GM21529 (cell line): ENCODE measurements at regions not wholly inside any gene's neighbourhood (a gene's known extent, or its start where the extent isn't known, plus 50 kb on each side); places are given as distances from the start of the nearest gene placed in this dataset.
"Not testable (repeated sequence)": the region's sequence is repeated elsewhere in the genome, so short reads cannot be mapped to it uniquely, and the experiment has no call there.

Experiments
- ATAC-seq: cut with Tn5 transposase; IDR thresholded peaks from one replicate; pipeline ENCODE4 v1.9.1; 2021; ENCODE audit not compliant: unreplicated experiment

DNA sequence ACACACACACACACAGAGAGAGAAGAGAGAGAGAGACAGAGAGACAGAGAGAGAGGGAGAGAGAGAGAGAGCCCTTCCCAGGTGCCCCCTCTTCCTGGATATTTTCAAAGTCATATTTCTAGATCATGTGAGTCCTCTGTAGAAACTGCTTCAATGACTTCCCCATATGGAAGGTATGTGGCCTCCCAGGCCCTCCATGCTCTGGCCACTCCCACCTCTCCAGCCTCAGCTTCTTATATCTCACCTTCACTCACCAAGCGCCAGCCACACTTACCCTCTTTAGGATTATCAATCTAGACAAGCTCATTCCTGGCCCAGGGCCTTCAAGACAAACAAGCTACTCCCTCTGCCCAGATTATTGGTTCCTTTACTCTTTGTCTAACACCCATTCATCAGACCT lies 259.7 kb downstream of the MTERF1 start:
- no peak for ATAC-seq

DNA sequence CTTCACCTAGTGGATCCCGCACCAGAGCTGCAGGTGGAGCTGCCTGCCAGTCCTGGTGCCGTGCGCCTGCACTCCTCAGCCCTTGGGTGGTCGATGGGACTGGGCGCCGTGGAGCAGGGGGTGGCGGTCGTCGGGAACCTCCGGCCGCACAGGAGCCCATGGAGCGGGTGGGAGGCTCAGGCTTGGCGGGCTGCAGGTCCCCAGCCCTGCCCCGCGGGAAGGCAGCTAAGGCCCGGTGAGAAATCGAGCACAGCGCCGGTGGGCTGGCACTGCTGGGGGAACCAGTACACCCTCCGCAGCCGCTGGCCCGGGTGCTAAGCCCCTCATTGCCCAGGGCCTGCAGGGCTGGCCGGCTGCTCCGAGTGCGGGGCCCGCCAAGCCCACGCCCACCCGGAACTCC lies 253.2 kb downstream of the MTERF1 start:
- ATAC-seq: not testable (repeated sequence)

DNA sequence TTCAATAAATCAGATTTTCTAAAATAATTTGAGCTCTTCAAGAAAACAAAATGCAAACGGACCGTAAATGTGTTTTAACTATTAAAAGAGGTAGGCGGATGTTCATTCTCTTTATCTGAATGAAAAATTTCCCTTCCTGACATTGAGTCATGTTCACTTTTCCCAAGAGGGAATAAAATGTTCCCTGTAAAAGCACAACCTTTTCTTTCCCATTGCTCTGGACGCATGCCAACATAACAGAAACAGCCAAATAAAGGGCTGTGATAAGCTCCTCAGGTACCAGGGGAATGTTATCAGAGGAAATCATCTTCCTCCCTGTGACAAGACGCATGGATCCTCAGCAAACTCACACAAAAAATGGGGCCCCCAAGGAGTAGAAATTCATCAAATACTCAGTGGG lies 251.8 kb downstream of the MTERF1 start:
- no peak for ATAC-seq

DNA sequence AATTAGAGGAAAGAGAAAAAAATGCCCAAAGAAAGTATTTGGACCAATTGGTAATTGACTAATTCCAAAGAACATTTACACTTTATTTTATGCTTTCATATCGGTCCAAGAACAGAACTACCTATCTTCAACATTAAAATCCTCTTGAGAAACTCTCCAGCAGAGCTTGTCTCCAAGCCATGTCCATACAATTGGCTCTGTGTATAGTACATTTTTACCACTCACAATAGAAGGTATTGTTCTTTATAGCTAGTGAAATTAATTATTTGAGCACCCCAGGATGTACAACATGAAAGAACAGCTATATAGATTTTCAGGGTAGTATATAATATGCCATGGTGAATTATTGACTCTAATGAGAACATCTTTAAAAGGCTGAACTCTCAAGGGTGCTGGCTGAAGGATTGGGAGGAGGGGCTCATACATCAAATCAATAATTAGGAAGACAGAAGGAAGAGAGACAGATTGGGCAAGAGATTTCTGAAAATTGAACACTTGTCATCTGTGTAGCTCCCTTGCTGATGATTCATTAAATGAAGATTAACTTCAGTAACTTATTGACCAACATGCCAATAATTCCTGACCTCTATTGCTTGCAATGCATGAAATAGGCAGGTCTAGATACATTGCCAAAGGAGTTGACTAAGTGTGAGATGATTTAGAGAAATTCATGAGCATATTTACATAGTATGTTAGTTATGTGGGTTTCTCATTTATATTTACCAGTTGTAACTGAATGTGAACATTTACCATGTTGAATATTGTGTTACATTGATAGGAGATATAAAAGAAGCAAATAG lies 249.7 kb downstream of the MTERF1 start:
- no peak for ATAC-seq

DNA sequence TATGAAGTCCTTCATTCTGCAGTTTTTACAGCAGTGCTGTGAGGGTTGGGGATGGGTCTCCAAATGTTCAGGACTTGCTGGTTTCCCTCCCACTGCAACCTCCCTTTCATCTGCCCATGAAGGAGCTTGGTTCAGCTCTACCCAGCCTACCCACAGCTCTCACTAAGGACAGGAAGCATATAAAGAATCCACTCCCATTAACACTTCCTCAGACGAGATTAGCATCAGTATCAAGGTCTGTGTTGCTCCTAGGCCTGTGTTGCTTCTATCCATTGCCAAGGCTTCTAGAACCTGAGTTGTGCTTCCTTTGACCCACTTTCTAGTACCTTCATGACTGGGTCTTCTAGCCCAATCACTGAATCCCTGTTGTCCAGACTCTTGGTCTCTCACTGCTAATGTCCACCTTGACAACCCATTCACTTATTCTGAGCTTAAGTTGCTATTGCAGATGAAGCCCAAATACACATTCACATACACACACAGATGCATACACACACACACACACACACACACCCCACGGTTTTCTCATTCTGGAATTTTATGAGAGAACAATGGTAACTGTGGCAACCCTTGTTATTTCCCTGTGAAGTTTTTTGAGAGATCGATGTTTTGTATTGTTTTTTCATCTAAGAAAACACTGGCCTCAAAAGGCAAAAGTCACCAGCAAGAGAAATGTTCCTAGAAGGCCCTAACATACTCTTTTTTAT lies 248.1 kb downstream of the MTERF1 start:
- ATAC-seq: no peak

DNA sequence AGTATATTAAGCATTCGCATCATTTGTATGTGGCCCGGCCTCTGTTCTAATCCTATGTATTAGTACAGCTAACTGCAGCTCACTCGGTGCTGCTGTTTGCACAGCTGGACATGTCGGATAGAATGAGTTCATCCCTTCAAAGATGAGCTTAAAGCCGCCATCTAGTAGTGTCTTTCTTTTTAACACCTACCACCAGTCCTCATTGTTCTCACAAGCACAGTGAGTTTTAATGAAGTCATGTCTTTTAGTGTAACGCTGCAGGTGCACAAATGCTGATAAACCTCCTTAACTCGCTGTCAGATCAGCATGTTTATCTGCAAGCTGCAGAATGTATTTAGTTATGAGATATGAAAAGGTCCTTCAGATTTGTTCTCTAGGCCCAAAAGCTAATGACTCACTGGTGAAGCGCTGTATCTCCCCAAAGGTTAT lies 247.5 kb downstream of the MTERF1 start:
- ATAC-seq: no peak

DNA sequence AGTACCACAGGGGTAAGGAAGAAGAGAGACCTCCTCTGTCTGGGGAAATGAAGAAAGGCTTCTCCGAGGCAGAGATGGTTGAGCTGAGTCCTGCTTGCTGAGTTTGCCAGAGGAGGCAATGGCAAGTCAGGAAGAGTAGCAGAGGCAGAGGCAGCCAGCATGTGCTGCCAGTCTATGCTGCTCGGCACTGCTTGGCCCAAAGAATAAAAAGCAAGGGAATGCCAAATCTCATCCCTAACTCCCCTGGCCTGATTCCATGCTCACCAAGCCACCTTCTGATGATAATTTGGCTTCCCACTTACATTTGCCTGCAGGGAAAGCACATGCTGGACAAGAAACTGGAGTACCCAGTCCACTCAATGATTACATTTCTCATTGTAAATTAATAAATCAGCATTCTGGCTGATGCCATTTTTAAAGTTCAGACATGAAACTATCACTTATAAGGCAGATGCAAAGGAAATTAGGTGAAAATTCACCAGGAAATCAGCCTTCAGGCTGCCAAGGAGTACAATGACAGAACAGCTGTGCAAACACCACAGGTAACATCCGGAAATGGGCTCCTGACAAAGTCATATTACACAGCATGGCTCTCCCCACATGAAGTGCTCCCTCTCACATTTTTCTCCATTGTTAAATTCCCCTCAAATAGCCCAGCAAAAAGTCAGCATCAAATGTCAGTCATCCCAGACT lies 245.9 kb downstream of the MTERF1 start:
- no peak for ATAC-seq

DNA sequence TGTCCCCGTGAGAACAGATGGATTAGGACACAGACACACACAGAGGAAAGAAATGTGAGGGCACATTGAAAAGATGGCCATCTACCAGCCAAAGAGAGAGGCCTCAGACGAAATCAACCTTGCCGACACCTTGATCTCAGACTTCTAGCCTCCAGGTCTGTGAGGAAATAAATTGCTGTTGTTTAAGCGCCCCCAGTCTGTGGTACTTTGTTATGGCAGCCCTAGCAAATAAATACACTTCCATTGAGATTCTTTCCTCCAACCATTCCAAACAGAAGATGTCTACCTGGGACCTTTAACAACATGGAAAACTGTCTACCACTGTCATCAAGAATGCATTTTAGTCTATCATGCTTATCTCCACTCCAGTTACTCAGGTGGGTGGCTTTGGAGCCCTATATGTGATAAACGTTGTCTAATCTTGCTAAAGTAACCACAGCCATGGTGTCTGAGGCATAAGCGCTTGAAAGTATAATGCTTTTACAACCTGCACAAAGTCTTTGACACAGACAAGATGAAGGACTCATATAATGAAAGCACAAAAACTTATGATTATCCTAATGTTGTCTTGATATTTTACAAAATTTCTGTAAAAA lies 244.3 kb downstream of the MTERF1 start:
- ATAC-seq: no peak

DNA sequence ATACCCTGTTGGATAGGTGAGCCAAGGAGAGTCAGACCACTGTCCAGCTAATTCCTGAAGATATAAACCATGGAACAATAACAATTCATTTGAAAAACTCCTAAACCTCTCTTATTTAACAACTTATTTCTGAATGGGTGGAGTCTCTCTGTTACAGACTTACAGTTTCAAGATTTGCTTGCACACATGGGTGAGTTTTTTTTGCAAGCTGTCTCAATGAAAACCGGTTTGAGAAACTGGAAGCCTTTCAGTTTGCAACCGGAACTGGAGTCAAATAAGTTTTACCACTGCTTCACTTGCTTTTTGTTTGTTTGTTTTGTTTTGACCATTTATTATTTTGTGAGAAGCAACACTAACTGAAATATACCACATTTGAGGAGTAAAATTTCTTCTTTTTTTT lies 243.8 kb downstream of the MTERF1 start:
- ATAC-seq: no peak

DNA sequence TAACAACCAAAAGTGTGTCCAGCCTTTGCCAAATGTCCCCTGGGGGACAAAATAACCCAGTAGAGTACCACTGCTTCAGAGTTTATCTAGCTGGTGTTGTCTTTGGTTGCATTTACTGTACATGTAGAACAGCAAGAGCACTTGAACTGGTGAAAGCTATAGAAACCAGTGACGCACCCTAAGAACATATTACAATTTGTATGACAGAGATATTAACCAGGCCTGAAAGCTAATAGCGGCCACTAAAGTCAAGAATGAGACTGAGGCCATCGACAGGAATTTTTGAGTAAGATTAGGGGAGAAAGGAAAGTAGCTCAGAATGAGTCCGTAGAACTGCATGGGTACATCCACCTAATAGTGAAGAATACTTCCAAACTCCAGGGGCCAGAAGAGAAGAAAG lies 236.2 kb downstream of the MTERF1 start:
- ATAC-seq: no peak

DNA sequence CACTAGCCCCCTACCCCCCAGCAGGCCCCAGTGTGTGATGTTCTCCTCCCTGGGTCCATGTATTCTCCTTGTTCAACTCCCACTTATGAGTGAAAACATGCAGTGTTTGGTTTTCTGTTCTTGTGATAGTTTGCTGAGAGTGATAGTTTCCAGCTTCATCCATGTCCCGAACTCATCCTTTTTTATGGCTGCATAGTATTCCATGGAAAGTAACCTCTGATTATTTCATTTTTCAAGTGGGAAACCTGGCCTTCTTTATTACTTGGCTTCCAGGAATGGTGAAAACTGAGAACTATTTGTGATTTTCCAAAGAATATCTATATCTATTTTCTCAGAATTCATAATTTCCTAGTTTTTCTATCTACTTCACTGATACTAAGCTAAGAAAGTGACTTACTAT lies 235.0 kb downstream of the MTERF1 start:
- ATAC-seq: no peak

DNA sequence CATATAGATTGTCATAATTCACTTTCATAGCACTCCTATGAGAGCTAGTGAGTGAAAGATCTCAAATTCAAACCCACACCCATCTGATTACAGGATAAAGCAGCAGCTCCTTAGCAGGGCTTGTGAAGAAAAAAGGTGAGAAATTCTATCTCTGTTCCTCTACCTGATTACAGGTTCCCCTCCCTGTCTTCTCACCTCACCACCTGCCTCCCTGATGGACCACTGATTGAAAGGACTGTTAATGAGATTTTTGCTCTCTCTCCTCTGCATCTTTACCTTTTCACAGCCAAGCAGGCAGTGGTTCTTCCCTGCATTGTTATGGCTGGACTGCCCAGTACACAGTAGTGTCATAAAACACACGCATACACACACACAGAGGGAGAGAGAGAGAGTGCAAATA lies 228.5 kb downstream of the MTERF1 start:
- ATAC-seq: no peak

DNA sequence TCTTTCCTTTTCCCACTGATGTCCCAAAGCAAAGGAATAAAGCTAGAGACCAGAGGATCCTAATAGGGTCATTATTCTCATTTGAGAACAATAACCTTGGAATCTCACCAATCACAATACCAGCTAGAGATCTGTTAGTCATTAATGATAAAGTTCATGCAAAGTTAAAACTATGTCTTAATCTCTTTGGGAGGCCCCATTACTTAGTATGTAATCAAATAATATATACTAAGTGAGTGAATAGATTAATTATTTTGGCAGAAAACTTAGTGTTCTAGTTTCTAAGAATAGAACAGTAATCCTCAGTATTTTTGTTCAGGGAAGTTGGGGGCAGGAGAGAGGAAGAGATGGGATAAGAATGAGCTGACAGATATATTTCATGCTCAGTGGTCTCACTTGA lies 227.2 kb downstream of the MTERF1 start:
- ATAC-seq: no peak

DNA sequence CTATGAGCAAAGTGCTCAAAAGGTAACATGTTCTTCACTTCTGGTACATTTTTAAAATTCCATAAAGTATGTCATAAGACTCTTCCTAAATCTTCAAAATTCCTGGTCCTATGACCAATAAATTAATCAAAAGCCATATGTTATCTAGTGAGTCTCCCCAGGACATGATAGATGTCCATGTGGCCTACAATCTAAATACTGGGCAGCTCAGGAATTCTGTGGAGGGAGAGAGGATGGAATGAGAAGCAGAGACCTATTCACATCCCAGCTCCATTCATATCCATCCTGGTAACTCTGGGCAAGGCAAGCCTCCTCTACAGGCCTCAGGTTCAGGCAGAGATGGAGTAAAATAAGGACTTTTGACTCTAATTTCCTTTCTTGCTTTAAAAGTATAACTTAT lies 224.8 kb downstream of the MTERF1 start:
- no peak for ATAC-seq

DNA sequence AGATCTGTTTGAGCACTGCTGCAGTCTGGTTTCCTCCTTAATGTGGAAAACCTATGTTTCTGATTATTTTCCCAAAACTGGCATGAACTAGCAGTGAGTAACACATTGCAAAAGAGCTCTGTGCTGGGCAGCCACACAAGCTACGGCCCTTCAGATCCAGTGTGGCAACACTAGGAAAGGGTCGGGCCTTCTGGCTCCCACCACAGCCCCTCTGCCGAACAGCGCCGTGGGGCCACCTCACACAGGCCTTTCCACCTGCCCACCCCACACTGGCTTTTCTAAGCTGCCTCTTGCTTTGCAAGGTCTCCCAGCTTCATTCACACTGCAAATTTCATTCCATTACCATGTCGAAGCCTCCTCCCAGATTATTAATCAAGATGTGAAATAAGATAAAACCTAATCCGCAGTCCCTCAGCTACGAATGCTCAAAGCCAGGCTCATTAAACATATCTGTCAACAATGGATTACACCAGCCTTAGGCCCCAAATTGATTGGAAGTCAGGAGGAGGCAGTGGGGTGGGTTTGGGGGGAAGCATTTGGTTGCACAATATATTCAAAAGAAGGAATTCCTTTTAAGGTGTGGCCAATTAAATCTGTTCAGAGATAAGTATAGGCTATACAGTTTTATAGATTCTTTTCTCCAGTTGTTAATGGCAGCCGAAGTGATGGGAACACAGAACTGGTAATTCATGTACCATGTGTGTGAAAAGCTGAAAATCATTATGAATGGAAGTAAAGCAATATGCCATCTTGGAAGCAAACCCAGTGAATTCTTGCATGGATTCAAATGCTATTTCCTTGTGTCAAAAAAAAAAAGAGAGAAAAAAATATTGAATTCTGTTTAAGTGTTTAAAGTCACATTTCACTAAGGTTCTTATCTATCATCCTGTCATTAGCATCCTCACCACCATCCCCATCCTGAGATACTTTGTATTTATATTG lies 223.7 kb downstream of the MTERF1 start:
- ATAC-seq: no peak

DNA sequence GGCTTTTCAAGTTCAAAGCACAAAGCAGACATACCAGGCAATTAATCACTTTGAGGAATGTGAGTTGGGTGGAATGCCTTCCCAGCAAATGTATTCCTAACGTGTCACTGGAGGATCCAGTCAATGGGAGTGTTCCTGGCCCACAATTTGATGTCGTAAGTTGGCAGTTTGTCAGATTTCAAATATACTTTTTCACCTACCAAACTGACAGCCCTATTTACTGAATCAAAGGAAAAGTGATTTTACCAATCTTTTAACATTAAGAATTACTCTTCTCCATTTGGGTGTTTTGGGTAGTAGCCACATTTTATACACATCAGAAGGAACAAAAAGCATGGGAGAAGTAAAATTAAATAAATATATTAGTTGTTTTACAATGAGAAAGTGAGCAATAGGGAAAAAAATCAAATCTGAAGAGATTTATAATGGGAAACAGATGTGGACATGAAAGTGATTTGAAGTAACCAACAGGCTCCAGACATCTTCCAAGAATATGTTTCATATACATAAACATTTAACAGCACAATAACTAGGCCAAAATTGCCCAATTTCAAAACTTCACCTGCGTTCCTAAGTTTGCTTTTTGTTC lies 222.9 kb downstream of the MTERF1 start:
- no peak for ATAC-seq

DNA sequence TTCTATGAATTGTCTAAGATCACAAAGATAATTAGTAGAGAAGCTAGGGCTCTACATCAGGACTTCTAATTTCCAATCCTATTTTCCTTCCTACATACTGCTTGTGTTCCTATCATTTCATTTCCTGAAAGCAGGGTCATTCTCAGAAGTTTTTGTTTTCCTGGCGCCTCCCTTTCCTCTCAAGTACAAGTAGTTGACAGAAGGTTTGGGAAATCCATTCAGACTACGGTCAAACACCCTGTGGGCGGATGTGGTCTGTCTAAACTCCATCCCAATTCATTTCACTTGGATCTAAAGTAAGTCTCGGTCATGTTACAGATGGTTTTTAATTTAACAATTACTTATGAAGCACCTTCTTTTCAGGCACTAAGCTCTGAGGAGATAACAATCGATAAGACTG lies 221.4 kb downstream of the MTERF1 start:
- no peak for ATAC-seq

DNA sequence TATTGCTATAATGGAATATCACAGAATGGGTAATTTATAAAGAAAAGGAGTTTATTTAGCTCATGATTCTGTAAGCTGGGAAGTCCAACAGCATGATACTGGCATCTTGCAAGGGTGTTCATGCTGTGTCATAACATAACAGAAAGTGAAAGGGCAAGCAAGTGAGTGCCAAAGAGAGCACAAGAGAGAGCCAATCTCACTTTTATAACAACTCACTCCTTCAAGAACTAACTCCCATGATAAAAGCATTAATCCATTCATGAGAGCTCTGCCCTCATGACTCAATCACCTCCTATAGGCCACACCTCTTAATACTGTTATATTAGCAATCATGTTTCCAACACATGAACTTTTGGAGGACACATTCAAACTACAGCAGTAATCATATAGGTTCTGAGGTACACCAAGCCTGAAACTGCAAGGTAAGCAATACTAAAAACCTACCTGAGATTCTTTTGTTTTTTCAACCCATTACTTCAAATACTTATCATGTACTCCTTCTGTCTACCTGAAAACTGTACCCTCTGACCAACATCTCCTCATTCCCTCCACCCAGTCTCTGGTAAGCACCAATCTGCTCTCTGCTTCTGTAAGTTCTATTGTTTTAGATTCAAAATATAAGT lies 219.7 kb downstream of the MTERF1 start:
- ATAC-seq: no peak

DNA sequence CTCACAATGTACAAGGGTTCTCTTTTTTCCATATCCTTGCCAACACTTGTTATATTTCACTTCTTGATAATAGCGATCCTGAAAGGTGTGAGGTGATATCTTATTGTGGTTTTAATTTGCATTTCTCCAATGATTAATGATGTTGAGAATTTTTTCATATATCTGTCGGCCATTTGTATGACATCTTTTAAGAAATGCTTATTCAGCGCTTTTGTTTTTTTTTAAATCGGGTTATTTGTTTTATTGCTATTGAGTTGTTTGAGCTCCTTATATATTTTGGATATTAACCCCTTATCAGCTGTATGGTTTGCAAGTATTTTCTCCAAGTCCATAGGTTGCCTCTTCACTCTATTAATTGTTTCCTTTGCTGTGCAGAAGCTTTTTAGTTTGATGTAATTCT lies 218.8 kb downstream of the MTERF1 start:
- no peak for ATAC-seq

DNA sequence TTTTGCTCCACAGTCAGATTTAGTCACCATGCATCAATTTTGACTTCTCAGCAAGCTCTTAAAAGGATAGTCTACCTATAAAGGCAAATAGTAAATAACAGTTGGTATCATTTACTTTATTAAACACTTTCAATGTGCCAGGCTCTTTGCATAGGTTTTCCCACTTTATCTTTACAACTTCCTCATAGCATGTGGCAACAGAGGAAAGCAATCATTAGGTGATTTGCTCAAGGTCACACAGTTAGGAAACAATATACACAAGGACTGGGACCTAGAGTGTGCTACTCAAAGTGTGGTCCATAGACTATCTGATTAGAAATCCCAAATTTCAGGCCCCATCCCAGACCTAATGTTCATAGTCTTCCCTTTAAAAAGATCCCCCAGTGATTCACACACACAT lies 212.3 kb downstream of the MTERF1 start:
- ATAC-seq: no peak
